ENCODE measurements at regions not wholly inside any gene's neighbourhood (a gene's known extent, or its start where the extent isn't known, plus 50 kb on each side); places are given as distances from the start of the nearest gene placed in this dataset.

DNA sequence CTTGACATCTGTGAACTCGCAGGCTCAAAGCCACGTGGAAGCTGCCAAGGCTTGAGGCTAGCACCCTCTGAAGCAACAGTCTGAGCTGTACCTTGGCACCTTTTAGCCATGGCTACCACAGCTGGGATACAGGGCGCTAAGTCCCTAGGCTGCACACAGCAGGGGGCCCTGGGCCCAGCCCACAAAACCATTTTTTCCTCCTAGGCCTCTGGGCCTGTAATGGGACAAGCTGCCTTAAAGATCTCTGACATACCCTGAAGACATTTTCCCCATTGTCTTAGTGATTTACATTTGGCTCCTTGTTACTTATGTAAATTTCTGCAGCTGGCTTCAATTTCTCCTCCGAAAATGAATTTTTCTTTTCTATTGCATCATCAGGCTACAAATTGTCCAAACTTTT lies 455.9 kb downstream of the TDRD3 start:
- TF ChIP-seq BRCA1 (IDR thresholded peaks at IDR 0.05; ENCODE audit: low read depth, low read length) = no peak
- no peak for TF ChIP-seq ESRRA (IDR thresholded peaks at IDR 0.05; ENCODE audit: low read length)
- TF ChIP-seq RBBP5 (conservative IDR thresholded peaks at IDR 0.05) = no peak
- TF ChIP-seq GABPA (IDR thresholded peaks at IDR 0.05; ENCODE audit: low read depth) = no peak
- no peak for TF ChIP-seq ZNF274 (IDR thresholded peaks at IDR 0.05; ENCODE audit: insufficient read depth, insufficient read length)
- TF ChIP-seq EP300 (IDR thresholded peaks at IDR 0.05; ENCODE audit: borderline replicate concordance in 1 of 2, control insufficient read depth in 1 of 2, low read depth in 2 of 2, low read length in 2 of 2) = no peak
- TF ChIP-seq, protein P1, sequence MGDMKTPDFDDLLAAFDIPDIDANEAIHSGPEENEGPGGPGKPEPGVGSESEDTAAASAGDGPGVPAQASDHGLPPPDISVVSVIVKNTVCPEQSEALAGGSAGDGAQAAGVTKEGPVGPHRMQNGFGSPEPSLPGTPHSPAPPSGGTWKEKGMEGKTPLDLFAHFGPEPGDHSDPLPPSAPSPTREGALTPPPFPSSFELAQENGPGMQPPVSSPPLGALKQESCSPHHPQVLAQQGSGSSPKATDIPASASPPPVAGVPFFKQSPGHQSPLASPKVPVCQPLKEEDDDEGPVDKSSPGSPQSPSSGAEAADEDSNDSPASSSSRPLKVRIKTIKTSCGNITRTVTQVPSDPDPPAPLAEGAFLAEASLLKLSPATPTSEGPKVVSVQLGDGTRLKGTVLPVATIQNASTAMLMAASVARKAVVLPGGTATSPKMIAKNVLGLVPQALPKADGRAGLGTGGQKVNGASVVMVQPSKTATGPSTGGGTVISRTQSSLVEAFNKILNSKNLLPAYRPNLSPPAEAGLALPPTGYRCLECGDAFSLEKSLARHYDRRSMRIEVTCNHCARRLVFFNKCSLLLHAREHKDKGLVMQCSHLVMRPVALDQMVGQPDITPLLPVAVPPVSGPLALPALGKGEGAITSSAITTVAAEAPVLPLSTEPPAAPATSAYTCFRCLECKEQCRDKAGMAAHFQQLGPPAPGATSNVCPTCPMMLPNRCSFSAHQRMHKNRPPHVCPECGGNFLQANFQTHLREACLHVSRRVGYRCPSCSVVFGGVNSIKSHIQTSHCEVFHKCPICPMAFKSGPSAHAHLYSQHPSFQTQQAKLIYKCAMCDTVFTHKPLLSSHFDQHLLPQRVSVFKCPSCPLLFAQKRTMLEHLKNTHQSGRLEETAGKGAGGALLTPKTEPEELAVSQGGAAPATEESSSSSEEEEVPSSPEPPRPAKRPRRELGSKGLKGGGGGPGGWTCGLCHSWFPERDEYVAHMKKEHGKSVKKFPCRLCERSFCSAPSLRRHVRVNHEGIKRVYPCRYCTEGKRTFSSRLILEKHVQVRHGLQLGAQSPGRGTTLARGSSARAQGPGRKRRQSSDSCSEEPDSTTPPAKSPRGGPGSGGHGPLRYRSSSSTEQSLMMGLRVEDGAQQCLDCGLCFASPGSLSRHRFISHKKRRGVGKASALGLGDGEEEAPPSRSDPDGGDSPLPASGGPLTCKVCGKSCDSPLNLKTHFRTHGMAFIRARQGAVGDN (IDR thresholded peaks at IDR 0.05) = no peak
- no peak for TF ChIP-seq SMAD1 (IDR thresholded peaks at IDR 0.05; ENCODE audit: low read depth, partially characterized antibody)
- TF ChIP-seq EZH2 (IDR thresholded peaks at IDR 0.05; ENCODE audit: borderline replicate concordance, control insufficient read depth, low read depth, low read length) = no peak
- no peak for TF ChIP-seq FOXM1 (IDR thresholded peaks at IDR 0.05; ENCODE audit: low read depth, low read length)
- CTCF ChIA-PET = no interaction called here
- no peak overlapping the region for H2AFZ ChIP-seq (ENCODE audit: control insufficient read depth, low read depth, low read length)
- H3K27me3 ChIP-seq (replicated peaks in 1 of 2; ENCODE audit: control insufficient read depth in 2 of 2, insufficient read depth in 2 of 2, low read length in 1 of 2) = no peaks in the 10 kb centered on the region
- H3K9ac ChIP-seq (ENCODE audit: control insufficient read depth, insufficient read depth, low read length) = no peak overlapping the region
- POLR2A ChIA-PET = no interaction called here
- intact Hi-C loops (cut with micrococcal nuclease; ENCODE audit: unreplicated experiment) = no loop called here
- no peaks in the 10 kb centered on the region for H3K4me1 ChIP-seq (ENCODE audit: control insufficient read depth, insufficient read depth, low read length)
- DNase-seq (ENCODE audit: low read depth, low spot score) = no peak
- no peak for ATAC-seq
- BruUV-seq (replicated peaks) = no TSS peak
- in situ Hi-C loops (cut with MboI) = no loop called here
- H3K4me3 ChIP-seq = no peak overlapping the region
- no peaks in the 10 kb centered on the region; the same call in 2 of the 3 replicates for H3K9me3 ChIP-seq (replicated peaks; ENCODE audit: control insufficient read depth, insufficient read depth, low read length)
- RAD21 ChIA-PET (ENCODE audit: unreplicated experiment) = no interaction called here
- SMC1A ChIA-PET (ENCODE audit: uncharacterized antibody, unreplicated experiment) = no interaction called here
- H3K36me3 ChIP-seq (ENCODE audit: control insufficient read depth in 2 of 2, insufficient read depth in 2 of 2, low read length in 1 of 2) = no peaks in the 10 kb centered on the region
- H3K79me2 ChIP-seq (ENCODE audit: control insufficient read depth, insufficient read depth, low read length) = no peaks in the 10 kb centered on the region
- no peak overlapping the region for H3K4me2 ChIP-seq (ENCODE audit: control insufficient read depth, insufficient read depth)
- no peak for FAIRE-seq
- no peak overlapping the region for H3K27ac ChIP-seq (ENCODE audit: control insufficient read depth, insufficient read depth)
- no peaks in the 10 kb centered on the region for H4K20me1 ChIP-seq (ENCODE audit: control insufficient read depth, insufficient read depth)
- WGBS (ENCODE audit: insufficient coverage, insufficient replicate concordance, low lambda C conversion rate, missing lambda C conversion rate) = 2% methylated on average over 4 of the region's 4 CpGs

Measured in GM12878 (cell line).